MM.1S (cell line): ENCODE measurements at regions not wholly inside any gene's neighbourhood (a gene's known extent, or its start where the extent isn't known, plus 50 kb on each side); places are given as distances from the start of the nearest gene placed in this dataset.

Experiments used
- DNase-seq: peaks from one replicate; pipeline ENCODE4 v3.0.0-alpha.2; 2015
- H2AFZ ChIP-seq: fragments of 300-600 bp; sonication (generic); 2 replicates; pipeline ENCODE4 v1.6.0; 2016; ENCODE audit warnings: antibody characterized with exemption, low read length
- H3F3A ChIP-seq: fragments of 300-600 bp; sonication (generic); 2 replicates; pipeline ENCODE4 v1.6.1; 2016; ENCODE audit warnings: mild to moderate bottlenecking, antibody characterized with exemption, low read length, moderate library complexity, mixed read lengths; ENCODE audit not compliant: insufficient read depth
- H3K27ac ChIP-seq: fragments of 300-600 bp; sonication (generic); 2 replicates; pipeline ENCODE4 v1.5.1; 2016; ENCODE audit warnings: mild to moderate bottlenecking, low read length
- H3K27me3 ChIP-seq: fragments of 300-600 bp; sonication (generic); replicated peaks from 2 replicates; pipeline ENCODE4 v1.6.0; 2016; ENCODE audit warnings: low read length; ENCODE audit not compliant: insufficient read depth
- H3K36me3 ChIP-seq: fragments of 300-600 bp; sonication (generic); replicated peaks from 2 replicates; pipeline ENCODE4 v1.6.1; 2016; ENCODE audit warnings: mild to moderate bottlenecking, low read length, mixed read lengths; ENCODE audit not compliant: insufficient read depth
- H3K4me1 ChIP-seq: fragments of 300-600 bp; sonication (generic); 2 replicates; pipeline ENCODE4 v1.6.1; 2016; ENCODE audit warnings: low read length, mixed read lengths
- H3K4me2 ChIP-seq: fragments of 300-600 bp; sonication (generic); 2 replicates; pipeline ENCODE4 v1.6.0; 2016; ENCODE audit warnings: low read depth, low read length
- H3K4me3 ChIP-seq: fragments of 300-600 bp; sonication (generic); 2 replicates; pipeline ENCODE4 v1.5.1; 2016; ENCODE audit warnings: low read length, mixed read lengths
- H3K79me2 ChIP-seq: fragments of 300-600 bp; sonication (generic); 2 replicates; pipeline ENCODE4 v1.6.1; 2016; ENCODE audit warnings: mixed run types, low read length, mixed read lengths
- H3K9ac ChIP-seq: fragments of 300-600 bp; sonication (generic); 2 replicates; pipeline ENCODE4 v1.6.1; 2016; ENCODE audit warnings: low read length, mixed read lengths
- H3K9me2 ChIP-seq: fragments of 300-600 bp; sonication (generic); replicated peaks from 2 replicates; pipeline ENCODE4 v1.6.1; 2016; ENCODE audit warnings: mild to moderate bottlenecking, low read length, mixed read lengths; ENCODE audit not compliant: insufficient read depth
- H3K9me3 ChIP-seq: fragments of 300-600 bp; sonication (generic); replicated peaks from 2 replicates; pipeline ENCODE4 v1.6.1; 2016; ENCODE audit warnings: mild to moderate bottlenecking, low read length, mixed read lengths; ENCODE audit not compliant: insufficient read depth
- H4K20me1 ChIP-seq: fragments of 300-600 bp; sonication (generic); 2 replicates; pipeline ENCODE4 v1.6.1; 2016; ENCODE audit warnings: mild to moderate bottlenecking, low read length, moderate library complexity, mixed read lengths; ENCODE audit not compliant: insufficient read depth
- EZH2 ChIP-seq: fragments of 300-600 bp; sonication (generic); optimal IDR thresholded peaks from 2 replicates; pipeline ENCODE3; 2017; ENCODE audit warnings: low read depth, mild to moderate bottlenecking, antibody characterized with exemption, low read length, mixed read lengths
- EZH2phosphoT487 ChIP-seq: fragments of 300-600 bp; sonication (generic); IDR thresholded peaks from 2 replicates; pipeline ENCODE4 v1.6.1; 2018; ENCODE audit warnings: antibody characterized with exemption, low read length
- TF ChIP-seq, protein P1 (sequence below): fragments of 300-600 bp; sonication (generic); IDR thresholded peaks from 2 replicates; pipeline ENCODE4 v1.5.1; 2016; ENCODE audit warnings: antibody characterized with exemption, low read length, mixed read lengths

DNA sequence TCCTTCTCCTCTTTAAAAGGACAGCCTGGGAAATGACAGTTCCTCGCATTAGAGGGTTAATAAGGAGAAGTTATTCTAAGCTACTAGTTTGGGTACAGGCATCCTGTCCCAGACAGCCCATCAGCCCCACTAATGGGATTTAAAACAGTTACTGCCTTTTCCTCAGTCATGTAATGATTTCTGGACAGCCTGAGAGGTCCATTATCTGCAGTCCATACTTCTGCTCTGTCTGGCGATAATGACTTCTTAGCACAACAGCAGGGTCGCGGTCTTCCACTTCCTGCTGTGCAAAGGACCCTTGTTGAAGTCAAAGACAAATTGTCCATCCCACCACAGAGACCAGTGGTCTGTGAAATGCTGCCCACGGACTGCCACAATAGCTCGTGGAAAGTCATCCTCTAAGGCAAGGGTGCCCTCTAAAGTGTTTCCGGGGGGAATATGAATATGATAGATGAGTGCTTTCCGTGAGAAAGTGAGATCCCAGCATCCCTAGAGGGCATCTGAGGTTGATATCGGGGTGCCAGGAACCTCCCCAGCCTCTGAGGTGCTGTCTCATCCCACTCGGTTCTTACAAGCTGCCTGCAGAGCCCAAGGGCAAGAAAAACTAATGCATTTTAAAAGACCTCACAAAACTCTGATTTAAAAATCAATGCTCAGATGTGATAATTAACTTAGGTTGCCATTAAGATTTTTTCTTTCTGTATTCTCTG lies 100.7 kb downstream of the SHOX2 start:
- Histone ChIP-seq H4K20me1 (no peaks in the 10 kb centered on the region), H3K4me1 (no peaks in the 10 kb centered on the region), H2AFZ (no peak overlapping the region), H3K27ac (no peak overlapping the region), H3F3A (no peaks in the 10 kb centered on the region), H3K9me2 (no peaks in the 10 kb centered on the region), H3K4me3 (no peak overlapping the region), H3K9me3 (no peaks in the 10 kb centered on the region), H3K27me3 (no peaks in the 10 kb centered on the region), H3K79me2 (no peaks in the 10 kb centered on the region), H3K9ac (no peak overlapping the region), H3K4me2 (no peak overlapping the region), H3K36me3 (no peaks in the 10 kb centered on the region)
- TF ChIP-seq EZH2phosphoT487 (no peak), EZH2 (no peak)
- TF ChIP-seq, protein P1, sequence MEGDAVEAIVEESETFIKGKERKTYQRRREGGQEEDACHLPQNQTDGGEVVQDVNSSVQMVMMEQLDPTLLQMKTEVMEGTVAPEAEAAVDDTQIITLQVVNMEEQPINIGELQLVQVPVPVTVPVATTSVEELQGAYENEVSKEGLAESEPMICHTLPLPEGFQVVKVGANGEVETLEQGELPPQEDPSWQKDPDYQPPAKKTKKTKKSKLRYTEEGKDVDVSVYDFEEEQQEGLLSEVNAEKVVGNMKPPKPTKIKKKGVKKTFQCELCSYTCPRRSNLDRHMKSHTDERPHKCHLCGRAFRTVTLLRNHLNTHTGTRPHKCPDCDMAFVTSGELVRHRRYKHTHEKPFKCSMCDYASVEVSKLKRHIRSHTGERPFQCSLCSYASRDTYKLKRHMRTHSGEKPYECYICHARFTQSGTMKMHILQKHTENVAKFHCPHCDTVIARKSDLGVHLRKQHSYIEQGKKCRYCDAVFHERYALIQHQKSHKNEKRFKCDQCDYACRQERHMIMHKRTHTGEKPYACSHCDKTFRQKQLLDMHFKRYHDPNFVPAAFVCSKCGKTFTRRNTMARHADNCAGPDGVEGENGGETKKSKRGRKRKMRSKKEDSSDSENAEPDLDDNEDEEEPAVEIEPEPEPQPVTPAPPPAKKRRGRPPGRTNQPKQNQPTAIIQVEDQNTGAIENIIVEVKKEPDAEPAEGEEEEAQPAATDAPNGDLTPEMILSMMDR = no peak
- DNase-seq = no peak

DNA sequence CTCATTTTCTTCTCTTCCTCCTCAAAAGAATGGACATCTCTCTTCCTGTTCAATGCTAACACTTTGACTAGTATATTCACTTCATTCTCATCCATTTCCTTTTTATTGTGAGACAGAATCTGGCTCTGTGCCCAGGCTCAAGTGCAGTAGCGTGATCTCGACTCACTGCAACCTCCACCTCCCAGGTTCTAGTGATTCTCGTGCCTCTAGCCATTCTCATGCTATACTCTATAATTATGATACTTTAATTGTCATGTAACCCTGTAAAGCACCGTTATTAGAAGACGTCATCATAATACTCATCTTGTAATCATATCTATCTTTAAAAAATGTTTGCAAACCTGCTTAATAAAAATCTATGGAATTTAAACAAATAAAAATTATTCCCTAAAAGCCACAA lies 107.0 kb downstream of the SHOX2 start:
- DNase-seq = no peak

DNA sequence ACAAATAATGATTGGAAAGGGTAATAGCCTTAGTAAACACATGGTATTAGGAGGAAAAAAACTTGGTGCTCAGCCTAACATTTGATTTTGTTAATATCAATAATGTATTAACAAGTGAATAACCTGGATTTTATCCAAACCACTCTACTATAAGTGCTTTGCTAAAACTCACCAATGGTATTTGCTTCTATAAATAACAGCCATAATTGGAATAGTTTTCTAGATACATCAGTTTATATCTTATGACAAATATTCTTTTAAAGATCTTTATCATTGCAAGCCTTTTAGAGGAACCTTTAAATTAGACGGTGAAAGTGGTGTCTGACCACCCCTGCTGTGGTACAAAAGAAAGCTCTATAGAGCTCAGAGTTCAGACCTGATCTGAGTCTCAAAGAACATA lies 123.9 kb downstream of the SHOX2 start:
- no peaks in the 10 kb centered on the region for H3K9me2 ChIP-seq
- no peak overlapping the region for H3K9ac ChIP-seq
- no peaks in the 10 kb centered on the region for H4K20me1 ChIP-seq
- H3K9me3 ChIP-seq = no peaks in the 10 kb centered on the region
- no peak overlapping the region for H3K4me3 ChIP-seq
- H3K27me3 ChIP-seq = no peaks in the 10 kb centered on the region
- H3K4me1 ChIP-seq = no peaks in the 10 kb centered on the region
- H2AFZ ChIP-seq = no peak overlapping the region
- H3K36me3 ChIP-seq = no peaks in the 10 kb centered on the region
- no peak overlapping the region for H3K4me2 ChIP-seq
- TF ChIP-seq, protein P1 = no peak
- TF ChIP-seq EZH2phosphoT487 = no peak
- TF ChIP-seq EZH2 = no peak
- no peak overlapping the region for H3K27ac ChIP-seq
- DNase-seq = no peak
- no peaks in the 10 kb centered on the region for H3K79me2 ChIP-seq
- H3F3A ChIP-seq = no peaks in the 10 kb centered on the region

More for the DNA sequence above, 107.0 kb downstream of the SHOX2 start:
- Histone ChIP-seq H3K27ac (no peak overlapping the region), H3K9me3 (no peaks in the 10 kb centered on the region), H3F3A (no peaks in the 10 kb centered on the region), H3K79me2 (no peaks in the 10 kb centered on the region), H3K4me1 (no peaks in the 10 kb centered on the region), H3K4me2 (no peak overlapping the region), H4K20me1 (no peaks in the 10 kb centered on the region), H3K36me3 (no peaks in the 10 kb centered on the region), H3K27me3 (no peaks in the 10 kb centered on the region), H3K4me3 (no peak overlapping the region), H2AFZ (no peak overlapping the region), H3K9ac (no peak overlapping the region), H3K9me2 (no peaks in the 10 kb centered on the region)
- no peak for TF ChIP-seq EZH2phosphoT487
- TF ChIP-seq, protein P1 = no peak
- TF ChIP-seq EZH2 = no peak
